ENCODE measurements at regions not wholly inside any gene's neighbourhood (a gene's known extent, or its start where the extent isn't known, plus 50 kb on each side); places are given as distances from the start of the nearest gene placed in this dataset.

- Histone ChIP-seq H3K4me3 (ENCODE audit: low read depth, low read length) (no peak overlapping the region), H3K36me3 (ENCODE audit: control insufficient read depth, insufficient read depth, low read length) (no peaks in the 10 kb centered on the region), H3K27me3 (ENCODE audit: control insufficient read depth, insufficient read depth, low read length) (no peaks in the 10 kb centered on the region)
- TF ChIP-seq CTCF (IDR thresholded peaks at IDR 0.05; ENCODE audit: insufficient read depth, low read length, poor library complexity, severe bottlenecking), result no peak
- no peak for DNase-seq (ENCODE audit: low read depth)
These were observed 512.1 kb downstream of the QKI start for GRCh38 chr6:163926642-163927041.

GRCh38 chr6:163925839-163926238 is 511.3 kb downstream of the QKI start:
- TF ChIP-seq CTCF (IDR thresholded peaks at IDR 0.05; ENCODE audit: insufficient read depth, low read length, poor library complexity, severe bottlenecking), result no peak
- DNase-seq (ENCODE audit: low read depth), result no peak
- H3K36me3 ChIP-seq (ENCODE audit: control insufficient read depth, insufficient read depth, low read length), result no peaks in the 10 kb centered on the region

DNA sequence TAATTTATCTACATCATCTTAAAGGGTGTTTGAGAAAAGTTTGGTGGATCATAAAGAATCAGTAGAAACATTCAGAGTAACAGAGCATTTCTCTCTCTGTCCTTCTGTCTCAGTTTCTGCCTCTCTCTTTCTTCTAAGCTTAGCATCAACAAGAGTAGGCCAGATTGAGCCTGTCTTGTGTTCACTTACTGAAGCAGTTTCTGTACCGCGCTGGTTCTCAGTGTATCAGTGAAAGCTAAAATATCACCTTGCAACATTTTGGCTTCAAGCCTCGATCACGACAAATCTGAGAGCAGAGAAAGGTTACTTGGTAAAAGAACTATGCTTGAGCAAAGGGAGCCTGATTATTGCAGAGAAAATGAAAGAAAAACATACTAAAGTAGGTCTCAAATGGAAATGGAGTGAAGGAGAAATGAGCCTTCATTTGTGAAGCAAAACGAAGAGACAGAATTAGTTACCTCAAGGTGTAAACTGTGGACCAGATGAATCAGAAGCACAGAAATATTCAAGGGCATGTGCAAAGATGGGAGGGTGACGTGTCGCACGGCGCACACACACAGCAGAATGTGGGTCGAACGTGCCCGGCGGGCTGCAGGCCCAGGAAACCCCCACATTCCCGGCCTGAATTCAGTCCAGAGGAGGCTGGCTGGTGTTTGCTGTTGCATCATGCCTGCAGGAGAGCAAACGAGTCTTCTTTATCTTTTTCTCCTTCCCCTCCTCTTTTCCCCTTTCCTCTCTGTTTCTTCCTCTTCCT is 509.3 kb downstream of the QKI start:
- no peak for DNase-seq (ENCODE audit: low read depth)
- Histone ChIP-seq H3K4me3 (ENCODE audit: low read depth, low read length) (no peak overlapping the region), H3K36me3 (ENCODE audit: control insufficient read depth, insufficient read depth, low read length) (no peaks in the 10 kb centered on the region), H3K27me3 (ENCODE audit: control insufficient read depth, insufficient read depth, low read length) (no peaks in the 10 kb centered on the region)
- TF ChIP-seq CTCF (IDR thresholded peaks at IDR 0.05; ENCODE audit: insufficient read depth, low read length, poor library complexity, severe bottlenecking), result no peak

More at GRCh38 chr6:163925839-163926238, 511.3 kb downstream of the QKI start:
- H3K27me3 ChIP-seq (ENCODE audit: control insufficient read depth, insufficient read depth, low read length), result no peaks in the 10 kb centered on the region
- no peak overlapping the region for H3K4me3 ChIP-seq (ENCODE audit: low read depth, low read length)

DNA sequence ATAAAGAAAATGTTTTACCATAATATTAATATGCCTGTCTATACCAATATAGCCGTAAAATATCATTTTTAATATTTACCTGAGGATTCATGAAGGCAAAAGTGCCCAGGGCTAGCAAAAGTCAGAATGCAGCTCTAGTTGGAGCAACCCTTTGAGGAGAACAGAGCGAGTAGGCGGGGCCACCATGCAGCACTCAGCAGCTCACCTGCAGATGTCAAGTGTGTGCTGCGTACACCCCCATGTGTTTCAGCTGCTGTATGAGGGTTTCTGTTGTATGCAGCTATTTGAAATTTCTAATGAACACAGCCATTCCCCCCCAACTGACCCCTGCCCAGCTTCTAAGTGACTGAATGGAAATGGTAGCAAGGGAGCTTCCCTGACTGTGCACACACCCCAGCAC is 508.0 kb downstream of the QKI start:
- no peak for TF ChIP-seq CTCF (IDR thresholded peaks at IDR 0.05; ENCODE audit: insufficient read depth, low read length, poor library complexity, severe bottlenecking)
- no peaks in the 10 kb centered on the region for H3K36me3 ChIP-seq (ENCODE audit: control insufficient read depth, insufficient read depth, low read length)

DNA sequence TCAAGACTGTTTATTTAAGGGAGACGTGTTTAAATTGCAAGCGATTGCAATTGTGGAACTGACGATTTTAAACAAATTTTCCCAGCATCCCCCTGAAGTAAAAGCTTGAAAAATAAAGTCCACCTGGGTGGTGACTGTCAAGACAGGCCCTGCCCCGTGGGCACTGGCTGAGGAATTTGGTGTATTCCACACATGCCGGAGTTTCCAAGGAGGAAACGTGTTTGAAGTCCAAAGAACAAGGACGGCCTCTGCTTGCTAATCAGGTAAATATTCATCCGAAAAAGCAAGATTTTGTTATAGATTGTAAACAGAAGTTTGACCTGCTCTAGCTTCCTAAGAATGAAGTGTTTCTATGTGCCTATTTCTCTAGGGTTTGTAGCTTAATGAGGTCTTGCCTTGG is 505.1 kb downstream of the QKI start:
- Histone ChIP-seq H3K36me3 (ENCODE audit: control insufficient read depth, insufficient read depth, low read length) (no peaks in the 10 kb centered on the region), H3K4me3 (ENCODE audit: low read depth, low read length) (no peak overlapping the region), H3K27me3 (ENCODE audit: control insufficient read depth, insufficient read depth, low read length) (no peaks in the 10 kb centered on the region)
- TF ChIP-seq CTCF (IDR thresholded peaks at IDR 0.05; ENCODE audit: insufficient read depth, low read length, poor library complexity, severe bottlenecking), result no peak
- DNase-seq (ENCODE audit: low read depth), result no peak

More for the DNA sequence above, 508.0 kb downstream of the QKI start:
- Histone ChIP-seq H3K27me3 (ENCODE audit: control insufficient read depth, insufficient read depth, low read length) (no peaks in the 10 kb centered on the region), H3K4me3 (ENCODE audit: low read depth, low read length) (no peak overlapping the region)
- no peak for DNase-seq (ENCODE audit: low read depth)
